Natural killer cell (primary cell): ENCODE measurements at regions not wholly inside any gene's neighbourhood (a gene's known extent, or its start where the extent isn't known, plus 50 kb on each side); places are given as distances from the start of the nearest gene placed in this dataset.
"Not testable (repeated sequence)": the region's sequence is repeated elsewhere in the genome, so short reads cannot be mapped to it uniquely, and the experiment has no call there.

Source experiments
- ATAC-seq, 3 donors: fragments of 150-1000 bp in 2 of 3; fragments of 200-7000 bp in 1 of 3; cut with Tn5 transposase; 1 replicate in 1 of 3; 2 replicates in 2 of 3; pipeline ENCODE4 v1.10.0; 2021; ENCODE audit warnings: mild to moderate bottlenecking in 2 of 3, moderate library complexity in 2 of 3
- DNase-seq, 2 donors: peaks; one replicate each; pipeline versions ENCODE4 v3.0.0 to v3.0.0-alpha.2; 2013 to 2021; ENCODE audit warnings: mixed read lengths in 1 of 2
- H3K27ac ChIP-seq: one replicate; pipeline ENCODE4 v1.5.1; 2013; ENCODE audit warnings: mild to moderate bottlenecking, low read length
- H3K27me3 ChIP-seq: one replicate; pipeline ENCODE4 v1.6.1; 2013; ENCODE audit warnings: low read length; ENCODE audit not compliant: control insufficient read depth, insufficient read depth
- H3K36me3 ChIP-seq: one replicate; pipeline ENCODE4 v1.6.1; 2013; ENCODE audit warnings: low read length; ENCODE audit not compliant: control insufficient read depth, insufficient read depth
- H3K4me1 ChIP-seq: one replicate; pipeline ENCODE4 v1.6.1; 2013; ENCODE audit warnings: low read length; ENCODE audit not compliant: control insufficient read depth, insufficient read depth
- H3K4me3 ChIP-seq: one replicate; pipeline ENCODE4 v1.5.1; 2013; ENCODE audit warnings: low read length
- H3K9me3 ChIP-seq: one replicate; pipeline ENCODE4 v1.6.1; 2013; ENCODE audit warnings: low read length; ENCODE audit not compliant: control insufficient read depth, insufficient read depth
- H3K27ac Mint-ChIP-seq, 2 donors: one replicate each; pipeline ENCODE4 v1.8.0; 2022; ENCODE audit warnings: mild to moderate bottlenecking in 2 of 2, mixed read lengths in 2 of 2, moderate library complexity in 1 of 2
- H3K27me3 Mint-ChIP-seq, 2 donors: one replicate each; pipeline ENCODE4 v1.8.0; 2022; ENCODE audit warnings: low read depth in 2 of 2, mixed read lengths in 2 of 2
- H3K36me3 Mint-ChIP-seq: one replicate; pipeline ENCODE4 v1.8.0; 2022; ENCODE audit warnings: mixed read lengths
- H3K4me1 Mint-ChIP-seq, 2 donors: one replicate each; pipeline ENCODE4 v1.8.0; 2022; ENCODE audit warnings: mixed read lengths in 2 of 2
- H3K4me3 Mint-ChIP-seq: one replicate; pipeline ENCODE4 v1.8.0; 2022; ENCODE audit warnings: mild to moderate bottlenecking, moderate library complexity, mixed read lengths
- H3K9me3 Mint-ChIP-seq, 2 donors: one replicate each; pipeline ENCODE4 v1.8.0; 2022; ENCODE audit warnings: mixed read lengths in 2 of 2
- WGBS: methylation state at CpG from one replicate; pipeline ENCODE4 v1.1.7; 2013; ENCODE audit warnings: missing lambda C conversion rate; ENCODE audit not compliant: insufficient coverage; 5-methylcytosine and 5-hydroxymethylcytosine counted together
- intact Hi-C: fragments of 100-400 bp; cut with micrococcal nuclease; formaldehyde crosslinking; loops from one replicate; pipeline ENCODE4 v1.14.2; 2022
- TF ChIP-seq, protein P1 (sequence below): fragments of 200-600 bp; IDR thresholded peaks from one replicate; pipeline ENCODE4 v1.8.0; 2022; ENCODE audit warnings: antibody characterized with exemption

DNA sequence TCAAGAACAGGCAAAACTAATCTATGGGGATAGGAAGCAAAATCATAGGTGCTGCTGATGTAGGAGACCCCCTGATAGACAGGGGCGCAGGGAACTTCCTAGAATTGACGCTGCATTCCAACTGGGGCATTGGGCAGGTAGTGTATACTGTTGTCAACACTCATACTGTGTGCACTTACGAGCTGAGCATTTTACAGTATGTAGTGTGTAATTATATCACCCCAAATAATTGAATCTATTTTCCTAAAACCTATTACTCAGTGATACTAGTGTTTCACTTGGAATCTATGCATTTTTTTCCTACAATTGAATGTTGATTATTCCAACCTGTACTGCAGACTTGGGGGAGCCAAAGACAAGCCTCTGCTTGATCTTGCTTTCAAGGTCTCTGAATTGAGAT is 207.0 kb upstream of the PRKCQ start:
- H3K27ac ChIP-seq: no peak overlapping the region
- H3K4me1 Mint-ChIP-seq: no peaks in the 10 kb centered on the region
- TF ChIP-seq, protein P1, sequence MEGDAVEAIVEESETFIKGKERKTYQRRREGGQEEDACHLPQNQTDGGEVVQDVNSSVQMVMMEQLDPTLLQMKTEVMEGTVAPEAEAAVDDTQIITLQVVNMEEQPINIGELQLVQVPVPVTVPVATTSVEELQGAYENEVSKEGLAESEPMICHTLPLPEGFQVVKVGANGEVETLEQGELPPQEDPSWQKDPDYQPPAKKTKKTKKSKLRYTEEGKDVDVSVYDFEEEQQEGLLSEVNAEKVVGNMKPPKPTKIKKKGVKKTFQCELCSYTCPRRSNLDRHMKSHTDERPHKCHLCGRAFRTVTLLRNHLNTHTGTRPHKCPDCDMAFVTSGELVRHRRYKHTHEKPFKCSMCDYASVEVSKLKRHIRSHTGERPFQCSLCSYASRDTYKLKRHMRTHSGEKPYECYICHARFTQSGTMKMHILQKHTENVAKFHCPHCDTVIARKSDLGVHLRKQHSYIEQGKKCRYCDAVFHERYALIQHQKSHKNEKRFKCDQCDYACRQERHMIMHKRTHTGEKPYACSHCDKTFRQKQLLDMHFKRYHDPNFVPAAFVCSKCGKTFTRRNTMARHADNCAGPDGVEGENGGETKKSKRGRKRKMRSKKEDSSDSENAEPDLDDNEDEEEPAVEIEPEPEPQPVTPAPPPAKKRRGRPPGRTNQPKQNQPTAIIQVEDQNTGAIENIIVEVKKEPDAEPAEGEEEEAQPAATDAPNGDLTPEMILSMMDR: no peak
- no peak overlapping the region for H3K27ac Mint-ChIP-seq
- intact Hi-C loops: no loop called here
- no peaks in the 10 kb centered on the region for H3K4me1 ChIP-seq
- H3K4me3 ChIP-seq: no peak overlapping the region
- H3K9me3 ChIP-seq: no peaks in the 10 kb centered on the region
- no peak for DNase-seq
- no peaks in the 10 kb centered on the region for H3K27me3 ChIP-seq
- no peaks in the 10 kb centered on the region for H3K36me3 ChIP-seq
- no peak for ATAC-seq
- no peak overlapping the region for H3K4me3 Mint-ChIP-seq
- H3K36me3 Mint-ChIP-seq: no peaks in the 10 kb centered on the region
- peaks cover 16 to 37% of the 10 kb centered on the region in 2 donors for H3K27me3 Mint-ChIP-seq
- WGBS: 93% methylated on average over 2 of the region's 3 CpGs
- H3K9me3 Mint-ChIP-seq: no peaks in the 10 kb centered on the region

DNA sequence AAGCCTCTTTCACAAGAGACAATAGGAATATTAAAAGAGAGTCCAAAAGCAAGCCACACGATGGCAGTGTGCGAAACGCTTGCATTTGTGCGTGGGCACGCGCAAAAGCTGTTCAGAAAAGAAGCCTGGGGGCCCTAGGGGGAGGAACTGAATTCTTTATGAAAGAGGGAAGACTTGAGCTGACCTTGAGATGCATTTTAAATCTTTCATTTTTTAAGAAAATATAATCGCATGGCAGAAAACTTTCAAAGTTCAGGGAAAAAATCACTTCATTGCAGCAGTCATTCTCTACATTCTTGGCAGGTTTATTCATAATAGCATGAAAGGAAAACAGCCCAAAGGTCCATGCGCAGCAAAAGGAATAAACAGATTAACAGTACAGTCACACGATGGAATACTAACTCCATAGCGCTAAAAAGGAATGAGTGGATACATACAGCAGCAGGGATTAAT is 206.5 kb upstream of the PRKCQ start:
- ATAC-seq: no peak
- WGBS: 82% methylated on average over 10 of the region's 10 CpGs
- H3K4me3 Mint-ChIP-seq: no peak overlapping the region
- Histone ChIP-seq H3K27ac (no peak overlapping the region), H3K27me3 (no peaks in the 10 kb centered on the region), H3K9me3 (no peaks in the 10 kb centered on the region), H3K4me3 (no peak overlapping the region), H3K4me1 (no peaks in the 10 kb centered on the region), H3K36me3 (no peaks in the 10 kb centered on the region)
- TF ChIP-seq, protein P1: no peak
- H3K27ac Mint-ChIP-seq: no peak overlapping the region
- H3K36me3 Mint-ChIP-seq: no peaks in the 10 kb centered on the region
- intact Hi-C loops: no loop called here
- H3K27me3 Mint-ChIP-seq: peaks cover 16 to 37% of the 10 kb centered on the region in 2 donors
- H3K4me1 Mint-ChIP-seq: no peaks in the 10 kb centered on the region
- peak in 1 of 2 donors; percentile 7 for DNase-seq
- H3K9me3 Mint-ChIP-seq: no peaks in the 10 kb centered on the region

- H3K27ac Mint-ChIP-seq, H3K36me3 ChIP-seq, H3K27ac ChIP-seq, H3K9me3 ChIP-seq, intact Hi-C loops, DNase-seq, H3K4me1 ChIP-seq, H3K36me3 Mint-ChIP-seq, H3K4me1 Mint-ChIP-seq, H3K4me3 Mint-ChIP-seq, H3K27me3 ChIP-seq, ATAC-seq, H3K9me3 Mint-ChIP-seq, H3K4me3 ChIP-seq: not testable (repeated sequence)
- H3K27me3 Mint-ChIP-seq: peaks cover 17 to 44% of the 10 kb centered on the region in 2 donors
- WGBS: 89% methylated on average over 4 of the region's 8 CpGs
These were observed 204.4 kb upstream of the PRKCQ start for GRCh38 chr10:6784429-6784828.

DNA sequence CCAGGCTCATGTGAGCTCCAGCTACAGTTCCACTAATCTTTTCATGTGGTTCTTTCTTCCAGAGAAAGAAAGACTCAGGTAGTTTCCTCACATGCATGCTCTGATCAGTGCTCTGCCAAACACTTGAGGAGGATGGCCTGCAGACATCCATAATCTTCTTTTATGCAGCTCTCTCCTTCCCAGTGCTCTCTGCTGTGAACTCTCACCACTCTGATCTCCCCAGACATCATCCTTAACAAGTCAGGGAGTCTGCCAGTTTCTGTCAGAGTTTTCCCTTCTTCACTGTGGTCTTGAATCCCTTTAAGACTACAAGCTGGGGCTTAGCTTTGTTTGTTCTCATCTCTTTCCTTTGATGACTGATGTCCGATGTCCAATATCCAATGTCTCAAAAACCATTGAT is 203.4 kb upstream of the PRKCQ start:
- H3K36me3 ChIP-seq: no peaks in the 10 kb centered on the region
- no peaks in the 10 kb centered on the region for H3K4me1 ChIP-seq
- TF ChIP-seq, protein P1: no peak
- no peak overlapping the region for H3K4me3 Mint-ChIP-seq
- DNase-seq (no peak), ATAC-seq (no peak)
- no CpG with 5 or more reads among the region's 1 CpG for WGBS
- H3K27ac ChIP-seq: no peak overlapping the region
- no peaks in the 10 kb centered on the region for H3K36me3 Mint-ChIP-seq
- no peaks in the 10 kb centered on the region for H3K9me3 ChIP-seq
- H3K4me1 Mint-ChIP-seq: no peaks in the 10 kb centered on the region
- H3K27ac Mint-ChIP-seq: no peak overlapping the region
- H3K27me3 Mint-ChIP-seq: peaks cover 13 to 35% of the 10 kb centered on the region in 2 donors
- intact Hi-C loops: no loop called here
- no peak overlapping the region for H3K4me3 ChIP-seq
- H3K9me3 Mint-ChIP-seq: no peaks in the 10 kb centered on the region
- no peaks in the 10 kb centered on the region for H3K27me3 ChIP-seq
